HG03354 (cell line): ENCODE measurements at regions not wholly inside any gene's neighbourhood (a gene's known extent, or its start where the extent isn't known, plus 50 kb on each side); places are given as distances from the start of the nearest gene placed in this dataset.

Experiments used
- ATAC-seq: cut with Tn5 transposase; IDR thresholded peaks from one replicate; pipeline ENCODE4 v1.9.1; 2021; ENCODE audit warnings: mild to moderate bottlenecking; ENCODE audit not compliant: unreplicated experiment, poor library complexity, severe bottlenecking

- ATAC-seq = no peak
These were observed 89.3 kb upstream of the NR3C1 start for GRCh38 chr5:143492783-143493182.

DNA sequence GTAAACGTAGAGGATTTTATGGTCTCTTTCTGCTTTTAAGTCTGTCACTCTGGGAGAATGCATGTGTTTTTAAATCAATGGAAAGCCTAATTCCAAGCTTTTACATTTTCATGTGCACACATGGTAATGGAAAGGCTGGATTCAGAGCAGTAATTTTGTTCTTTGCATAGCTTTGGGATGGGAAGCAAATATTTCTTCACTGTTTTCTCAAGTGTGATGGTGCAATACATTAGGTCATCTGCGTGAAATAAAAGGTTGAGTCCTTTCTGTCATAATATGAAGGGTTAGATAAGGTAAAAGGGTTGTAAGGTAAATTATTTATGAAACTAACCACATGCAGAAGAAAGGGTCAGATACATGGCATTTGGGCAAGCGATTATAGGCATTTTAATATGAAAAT, 88.2 kb upstream of the NR3C1 start:
- no peak for ATAC-seq

GRCh38 chr5:143488381-143488780, 84.9 kb upstream of the NR3C1 start:
- no peak for ATAC-seq

- no peak for ATAC-seq
These were observed 81.1 kb upstream of the NR3C1 start for GRCh38 chr5:143484601-143485000.

- ATAC-seq = no peak
These were observed 78.4 kb upstream of the NR3C1 start for GRCh38 chr5:143481697-143482531.

GRCh38 chr5:143480001-143480400, 76.5 kb upstream of the NR3C1 start:
- ATAC-seq = no peak

DNA sequence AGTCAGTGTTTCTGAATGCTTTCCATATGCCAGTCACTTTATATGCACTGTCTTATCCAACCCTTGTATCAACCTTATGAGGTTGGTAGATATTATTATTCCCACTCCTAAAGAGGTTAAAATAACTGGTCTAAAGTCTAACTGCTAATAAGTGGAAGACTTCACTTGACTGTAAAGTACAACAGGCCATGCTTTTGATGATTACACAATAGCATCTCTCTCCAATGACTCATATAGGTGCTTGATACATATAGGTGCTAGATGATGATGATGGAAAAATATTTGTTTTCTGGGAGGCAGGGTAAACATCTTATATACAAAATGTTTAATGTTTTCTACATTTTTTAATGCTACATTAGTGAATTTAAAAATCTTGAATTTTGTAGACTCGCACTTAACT, 75.9 kb upstream of the NR3C1 start:
- no peak for ATAC-seq

DNA sequence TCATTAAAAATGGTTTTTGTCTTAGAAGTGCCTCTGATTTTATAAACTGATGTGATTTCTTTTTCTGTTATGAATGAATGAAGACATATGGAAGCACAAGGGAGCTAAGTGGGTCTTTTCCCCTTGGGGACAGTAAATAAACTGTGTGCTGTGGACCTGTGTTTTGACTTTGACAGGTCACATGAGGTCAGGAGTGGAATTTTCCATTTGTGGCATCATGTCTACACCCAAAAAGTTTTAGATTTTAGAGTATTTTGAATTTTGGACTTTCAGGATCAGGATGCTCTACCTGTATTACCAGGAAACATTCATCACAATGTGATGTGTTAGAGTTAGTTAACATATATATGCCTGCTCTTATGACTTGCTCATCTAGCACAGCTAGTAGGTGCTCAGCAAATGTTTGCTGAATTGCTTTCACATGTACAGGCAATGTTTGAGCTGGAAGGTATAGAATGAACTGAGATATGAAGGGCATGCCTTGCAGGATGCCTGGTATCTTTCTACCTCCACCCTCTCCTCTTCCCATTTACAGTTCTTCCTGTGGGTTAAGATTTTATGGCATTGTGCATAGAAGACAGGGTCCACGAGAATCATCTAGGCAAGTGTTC, 73.2 kb upstream of the NR3C1 start:
- no peak for ATAC-seq

- ATAC-seq = no peak
These were observed 71.1 kb upstream of the NR3C1 start for GRCh38 chr5:143474616-143475015.

DNA sequence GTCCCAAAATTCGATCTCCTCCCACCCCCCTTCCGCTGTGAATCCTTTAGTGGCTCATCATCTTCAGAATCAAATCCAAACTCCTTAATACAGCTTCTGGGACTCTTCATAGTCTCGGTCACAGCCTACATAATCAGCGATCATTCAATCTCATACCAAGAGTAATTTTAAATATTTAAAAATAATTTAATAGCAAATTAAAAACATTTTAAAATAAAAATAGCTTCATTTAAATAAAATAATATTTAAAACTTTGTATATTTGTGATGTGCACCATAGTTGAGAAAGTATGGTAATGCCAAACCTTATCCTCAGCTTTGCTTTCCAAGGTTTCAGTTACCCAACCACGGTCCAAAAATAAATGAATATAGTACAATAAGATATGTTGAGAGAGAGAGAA, 70.0 kb upstream of the NR3C1 start:
- ATAC-seq = no peak

DNA sequence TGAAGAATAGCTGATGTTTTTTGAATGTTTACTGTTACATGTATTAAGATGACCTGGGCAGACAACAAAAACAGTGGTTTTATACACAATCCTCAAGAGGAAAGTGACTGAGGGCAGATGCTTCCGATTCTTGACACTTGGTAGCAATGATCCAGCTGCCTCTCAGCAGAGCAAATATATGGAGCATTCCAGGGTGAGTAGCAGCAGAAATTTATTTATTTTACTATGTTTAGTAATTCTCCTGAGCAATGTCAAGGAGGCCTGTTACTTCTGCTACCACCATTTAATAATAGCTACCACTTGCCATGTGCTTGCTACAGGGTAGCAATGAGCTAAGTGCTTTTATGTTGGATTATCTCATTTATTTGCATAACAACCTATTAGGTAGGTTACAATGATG, 69.1 kb upstream of the NR3C1 start:
- ATAC-seq = no peak

GRCh38 chr5:143471666-143472464, 68.4 kb upstream of the NR3C1 start:
- no peak for ATAC-seq

DNA sequence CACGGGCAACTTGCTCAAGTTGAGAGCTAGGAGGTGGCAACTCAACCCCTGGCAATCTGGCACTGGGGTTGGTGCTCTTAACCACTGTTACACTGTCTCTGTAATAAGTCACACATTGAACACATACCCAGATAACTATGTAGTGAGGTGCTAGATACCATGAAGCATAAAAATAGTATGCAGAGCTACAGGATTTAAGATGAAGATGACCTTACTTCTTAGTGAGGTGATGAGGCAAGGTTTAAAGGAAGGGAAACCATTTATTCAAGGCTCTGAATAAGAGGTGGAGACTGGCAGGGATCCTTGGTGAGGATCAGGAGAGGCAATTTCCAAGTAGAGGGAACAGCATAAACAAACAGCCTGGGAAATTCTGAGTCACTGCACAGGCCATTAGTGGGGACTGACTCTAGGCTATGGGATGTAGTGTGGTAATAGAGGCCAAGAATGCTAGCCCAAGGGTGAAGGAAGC, 67.6 kb upstream of the NR3C1 start:
- no peak for ATAC-seq

DNA sequence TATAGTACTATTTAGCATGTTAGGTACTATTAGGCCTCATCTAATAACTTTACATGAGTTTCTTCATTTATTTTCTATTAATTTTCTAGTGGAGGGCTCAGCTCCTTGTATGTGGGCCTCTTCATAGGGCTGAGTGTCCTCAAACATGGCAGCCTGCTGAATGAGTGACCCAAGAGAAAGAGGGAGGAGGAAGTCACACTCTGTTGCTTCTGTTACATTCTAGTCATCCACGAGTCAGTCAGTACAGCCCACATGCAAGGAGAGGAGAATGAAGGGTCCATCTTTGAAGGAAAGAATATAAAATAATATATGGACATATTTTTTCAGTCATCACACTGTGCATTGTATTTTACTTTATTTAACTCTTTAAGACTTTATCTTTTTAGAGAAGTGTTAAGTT, 66.6 kb upstream of the NR3C1 start:
- no peak for ATAC-seq

GRCh38 chr5:143469125-143469524, 65.6 kb upstream of the NR3C1 start:
- no peak for ATAC-seq

GRCh38 chr5:143466632-143467031, 63.1 kb upstream of the NR3C1 start:
- no peak for ATAC-seq

DNA sequence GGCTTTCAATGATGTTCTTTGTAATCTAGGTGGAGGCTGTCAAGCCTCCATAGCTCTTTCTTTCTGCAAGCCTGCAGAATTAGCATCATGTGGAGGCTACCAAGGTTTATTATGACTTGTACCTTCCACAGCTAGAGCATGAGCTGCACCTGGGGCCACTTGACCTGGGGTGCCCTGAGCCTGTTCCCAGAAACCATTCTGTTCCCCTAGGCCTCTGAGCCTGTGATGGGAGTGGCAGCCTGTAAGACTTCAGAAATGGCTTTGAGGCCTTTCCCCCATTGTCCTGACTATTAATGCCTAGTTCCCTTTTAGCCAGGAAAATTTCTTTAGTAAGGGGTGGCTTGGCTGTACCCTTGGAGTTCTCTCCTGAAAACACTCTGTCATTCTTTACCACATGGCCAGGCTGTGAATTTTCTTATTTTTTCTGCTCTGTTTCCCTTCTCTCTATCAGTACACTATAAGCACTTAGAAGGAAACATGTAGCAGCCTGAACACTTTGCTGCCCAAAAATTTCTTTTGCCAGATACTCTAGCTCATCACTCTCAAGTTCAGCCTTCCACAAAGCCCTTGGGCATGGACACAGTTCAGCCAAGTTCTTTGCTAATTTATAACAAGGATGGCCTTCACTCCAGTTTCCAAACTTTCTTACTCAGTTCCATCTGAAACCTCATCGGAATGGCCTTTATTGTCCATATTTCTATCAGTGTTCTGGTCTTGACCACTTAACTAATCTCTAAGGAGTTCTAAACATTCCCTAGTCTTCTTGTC, 61.4 kb upstream of the NR3C1 start:
- ATAC-seq = no peak

DNA sequence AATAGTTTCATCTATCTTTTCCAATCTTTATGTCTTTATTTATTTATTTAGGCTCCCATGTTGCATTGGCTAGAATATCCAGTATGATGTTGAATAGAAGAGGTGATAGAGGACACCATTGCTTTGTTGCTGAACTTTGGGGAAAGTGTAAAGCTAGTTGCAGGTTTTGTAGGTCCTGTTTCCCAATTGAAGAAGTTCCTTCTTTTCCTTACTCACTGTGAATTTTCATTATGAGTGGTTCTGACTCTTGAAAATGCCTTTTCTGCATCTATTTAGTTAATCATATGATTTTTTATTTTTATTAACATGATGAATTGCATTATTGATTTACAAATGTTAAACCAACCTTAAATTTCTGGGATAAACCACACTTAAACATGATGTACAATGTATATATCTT, 58.9 kb upstream of the NR3C1 start:
- no peak for ATAC-seq

DNA sequence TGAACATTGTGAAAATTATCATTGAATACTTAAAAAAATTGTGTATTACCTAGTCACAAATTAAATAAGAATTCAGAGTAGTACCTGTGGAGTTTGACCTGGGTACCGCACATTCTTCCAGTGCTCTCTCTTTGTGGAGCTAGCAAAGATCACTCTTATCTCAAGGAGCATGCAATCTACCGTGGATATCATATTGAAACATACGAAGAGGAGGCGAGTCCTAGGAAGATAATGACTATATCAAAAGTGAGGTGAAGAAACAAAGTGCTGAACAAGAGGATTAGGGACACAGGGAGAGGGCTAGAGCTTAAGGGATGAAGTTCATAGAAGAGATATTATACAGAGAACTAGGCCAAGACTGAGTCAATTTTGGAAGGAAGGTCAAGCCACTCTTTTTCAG, 55.9 kb upstream of the NR3C1 start:
- ATAC-seq = no peak

DNA sequence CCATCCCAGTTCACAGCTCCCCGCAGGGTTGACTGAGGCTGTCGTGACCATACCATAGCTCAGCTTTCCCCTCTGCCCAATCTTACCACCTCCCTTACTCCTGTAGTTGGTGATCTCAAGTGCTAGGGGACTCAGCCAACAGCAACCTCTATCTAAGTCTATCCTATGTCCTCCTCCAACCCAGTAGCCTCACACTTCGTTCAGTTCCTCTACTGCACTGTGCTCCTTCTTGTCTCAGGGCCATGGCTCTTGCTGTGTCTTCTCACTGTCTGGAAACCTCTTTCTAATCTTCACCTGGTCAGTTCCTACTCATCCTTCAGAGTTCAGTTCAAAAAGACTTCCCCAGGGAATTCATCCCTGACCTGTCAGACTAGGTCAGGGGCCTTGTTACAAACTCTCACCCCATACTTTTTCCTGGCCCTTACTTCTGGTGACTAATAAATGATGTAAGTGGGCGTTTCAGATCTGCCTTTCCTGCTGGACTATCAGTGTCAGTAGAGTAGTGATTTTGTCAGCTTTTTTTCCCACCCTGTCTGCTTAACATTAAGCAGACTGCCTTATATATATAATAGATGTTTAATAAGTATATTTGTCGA, 53.6 kb upstream of the NR3C1 start:
- no peak for ATAC-seq
